ENCODE measurements at regions not wholly inside any gene's neighbourhood (a gene's known extent, or its start where the extent isn't known, plus 50 kb on each side); places are given as distances from the start of the nearest gene placed in this dataset.
"Not testable (repeated sequence)": the region's sequence is repeated elsewhere in the genome, so short reads cannot be mapped to it uniquely, and the experiment has no call there.

GRCh38 chr1:219352961-219353651 is 179.4 kb downstream of the LYPLAL1 start:
- DNase-seq (ENCODE audit: low spot score), result no peak

- DNase-seq (ENCODE audit: low spot score), result no peak
These were observed 176.7 kb downstream of the LYPLAL1 start for GRCh38 chr1:219350172-219350931.

GRCh38 chr1:219347921-219348391 is 174.3 kb downstream of the LYPLAL1 start:
- DNase-seq (ENCODE audit: low spot score), result no peak

- no peak for DNase-seq (ENCODE audit: low spot score)
These were observed 173.7 kb downstream of the LYPLAL1 start for GRCh38 chr1:219347376-219347775.

GRCh38 chr1:219345953-219346352 is 172.3 kb downstream of the LYPLAL1 start:
- no peak for DNase-seq (ENCODE audit: low spot score)

- no peak for DNase-seq (ENCODE audit: low spot score)
These were observed 169.2 kb downstream of the LYPLAL1 start for GRCh38 chr1:219342836-219343235.

GRCh38 chr1:219340796-219341195 is 167.1 kb downstream of the LYPLAL1 start:
- no peak for DNase-seq (ENCODE audit: low spot score)

GRCh38 chr1:219339466-219339865 is 165.8 kb downstream of the LYPLAL1 start:
- DNase-seq (ENCODE audit: low spot score), result no peak

GRCh38 chr1:219337588-219337987 is 163.9 kb downstream of the LYPLAL1 start:
- no peak for DNase-seq (ENCODE audit: low spot score)

GRCh38 chr1:219333626-219334025 is 159.9 kb downstream of the LYPLAL1 start:
- DNase-seq (ENCODE audit: low spot score), result no peak

- no peak for DNase-seq (ENCODE audit: low spot score)
These were observed 157.7 kb downstream of the LYPLAL1 start for GRCh38 chr1:219331424-219331823.

- no peak for DNase-seq (ENCODE audit: low spot score)
These were observed 157.0 kb downstream of the LYPLAL1 start for GRCh38 chr1:219330669-219331068.

GRCh38 chr1:219330001-219330400 is 156.3 kb downstream of the LYPLAL1 start:
- DNase-seq (ENCODE audit: low spot score), result no peak

GRCh38 chr1:219329578-219329977 is 155.9 kb downstream of the LYPLAL1 start:
- no peak for DNase-seq (ENCODE audit: low spot score)

GRCh38 chr1:219326843-219327242 is 153.2 kb downstream of the LYPLAL1 start:
- no peak for DNase-seq (ENCODE audit: low spot score)

GRCh38 chr1:219325368-219325742 is 151.7 kb downstream of the LYPLAL1 start:
- DNase-seq (ENCODE audit: low spot score), result no peak

GRCh38 chr1:219324629-219325367 is 151.1 kb downstream of the LYPLAL1 start:
- no peak for DNase-seq (ENCODE audit: low spot score)

GRCh38 chr1:219324171-219324570 is 150.5 kb downstream of the LYPLAL1 start:
- DNase-seq (ENCODE audit: low spot score), result no peak

GRCh38 chr1:219323426-219323825 is 149.7 kb downstream of the LYPLAL1 start:
- DNase-seq (ENCODE audit: low spot score), result no peak

- no peak for DNase-seq (ENCODE audit: low spot score)
These were observed 149.1 kb downstream of the LYPLAL1 start for GRCh38 chr1:219322766-219323165.

GRCh38 chr1:219320563-219320962 is 146.9 kb downstream of the LYPLAL1 start:
- DNase-seq (ENCODE audit: low spot score), result not testable (repeated sequence)

GRCh38 chr1:219318826-219319225 is 145.1 kb downstream of the LYPLAL1 start:
- no peak for DNase-seq (ENCODE audit: low spot score)

Data from hematopoietic multipotent progenitor cell treated with erythropoietin and hydrocortisone succinate and interleukin-3 and kit ligand, for 15 days (in vitro differentiated cells).